ENCODE measurements at regions not wholly inside any gene's neighbourhood (a gene's known extent, or its start where the extent isn't known, plus 50 kb on each side); places are given as distances from the start of the nearest gene placed in this dataset.

DNA sequence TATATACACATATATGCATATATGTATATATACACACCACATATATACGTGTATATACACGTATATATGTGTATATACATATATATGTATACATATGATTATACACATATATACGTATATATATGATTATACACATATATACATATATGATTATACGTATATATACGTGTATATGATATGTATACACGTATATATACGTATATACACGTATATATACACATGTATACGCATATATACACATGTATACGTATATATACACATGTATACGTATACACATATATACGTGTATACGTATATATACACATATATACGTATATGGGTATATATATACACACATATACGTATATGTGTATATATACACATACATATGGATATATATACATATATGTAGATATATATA lies 62.1 kb upstream of the HMGXB4 start (continued):
- TF ChIP-seq, protein P1, sequence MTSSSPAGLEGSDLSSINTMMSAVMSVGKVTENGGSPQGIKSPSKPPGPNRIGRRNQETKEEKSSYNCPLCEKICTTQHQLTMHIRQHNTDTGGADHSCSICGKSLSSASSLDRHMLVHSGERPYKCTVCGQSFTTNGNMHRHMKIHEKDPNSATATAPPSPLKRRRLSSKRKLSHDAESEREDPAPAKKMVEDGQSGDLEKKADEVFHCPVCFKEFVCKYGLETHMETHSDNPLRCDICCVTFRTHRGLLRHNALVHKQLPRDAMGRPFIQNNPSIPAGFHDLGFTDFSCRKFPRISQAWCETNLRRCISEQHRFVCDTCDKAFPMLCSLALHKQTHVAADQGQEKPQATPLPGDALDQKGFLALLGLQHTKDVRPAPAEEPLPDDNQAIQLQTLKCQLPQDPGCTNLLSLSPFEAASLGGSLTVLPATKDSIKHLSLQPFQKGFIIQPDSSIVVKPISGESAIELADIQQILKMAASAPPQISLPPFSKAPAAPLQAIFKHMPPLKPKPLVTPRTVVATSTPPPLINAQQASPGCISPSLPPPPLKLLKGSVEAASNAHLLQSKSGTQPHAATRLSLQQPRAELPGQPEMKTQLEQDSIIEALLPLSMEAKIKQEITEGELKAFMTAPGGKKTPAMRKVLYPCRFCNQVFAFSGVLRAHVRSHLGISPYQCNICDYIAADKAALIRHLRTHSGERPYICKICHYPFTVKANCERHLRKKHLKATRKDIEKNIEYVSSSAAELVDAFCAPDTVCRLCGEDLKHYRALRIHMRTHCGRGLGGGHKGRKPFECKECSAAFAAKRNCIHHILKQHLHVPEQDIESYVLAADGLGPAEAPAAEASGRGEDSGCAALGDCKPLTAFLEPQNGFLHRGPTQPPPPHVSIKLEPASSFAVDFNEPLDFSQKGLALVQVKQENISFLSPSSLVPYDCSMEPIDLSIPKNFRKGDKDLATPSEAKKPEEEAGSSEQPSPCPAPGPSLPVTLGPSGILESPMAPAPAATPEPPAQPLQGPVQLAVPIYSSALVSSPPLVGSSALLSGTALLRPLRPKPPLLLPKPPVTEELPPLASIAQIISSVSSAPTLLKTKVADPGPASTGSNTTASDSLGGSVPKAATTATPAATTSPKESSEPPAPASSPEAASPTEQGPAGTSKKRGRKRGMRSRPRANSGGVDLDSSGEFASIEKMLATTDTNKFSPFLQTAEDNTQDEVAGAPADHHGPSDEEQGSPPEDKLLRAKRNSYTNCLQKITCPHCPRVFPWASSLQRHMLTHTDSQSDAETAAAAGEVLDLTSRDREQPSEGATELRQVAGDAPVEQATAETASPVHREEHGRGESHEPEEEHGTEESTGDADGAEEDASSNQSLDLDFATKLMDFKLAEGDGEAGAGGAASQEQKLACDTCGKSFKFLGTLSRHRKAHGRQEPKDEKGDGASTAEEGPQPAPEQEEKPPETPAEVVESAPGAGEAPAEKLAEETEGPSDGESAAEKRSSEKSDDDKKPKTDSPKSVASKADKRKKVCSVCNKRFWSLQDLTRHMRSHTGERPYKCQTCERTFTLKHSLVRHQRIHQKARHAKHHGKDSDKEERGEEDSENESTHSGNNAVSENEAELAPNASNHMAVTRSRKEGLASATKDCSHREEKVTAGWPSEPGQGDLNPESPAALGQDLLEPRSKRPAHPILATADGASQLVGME (CRISPR knock-in tag; IDR thresholded peaks at IDR 0.05): 0 out of 2 replicates have a peak, but pooled peaks have one; percentile 33
- TF ChIP-seq ZC3H4 (CRISPR knock-in tag; IDR thresholded peaks at IDR 0.05; ENCODE audit: borderline replicate concordance) (no peak), ZNF445 (CRISPR knock-in tag; IDR thresholded peaks at IDR 0.05; ENCODE audit: low read depth) (0 out of 2 replicates have a peak, but pooled peaks have one; percentile 17), PHTF2 (CRISPR knock-in tag; IDR thresholded peaks at IDR 0.05) (peak; percentile 45; the same call in 1 of the 2 replicates), ZNF282 (CRISPR knock-in tag; IDR thresholded peaks at IDR 0.05) (no peak)
- TF ChIP-seq, protein P2, sequence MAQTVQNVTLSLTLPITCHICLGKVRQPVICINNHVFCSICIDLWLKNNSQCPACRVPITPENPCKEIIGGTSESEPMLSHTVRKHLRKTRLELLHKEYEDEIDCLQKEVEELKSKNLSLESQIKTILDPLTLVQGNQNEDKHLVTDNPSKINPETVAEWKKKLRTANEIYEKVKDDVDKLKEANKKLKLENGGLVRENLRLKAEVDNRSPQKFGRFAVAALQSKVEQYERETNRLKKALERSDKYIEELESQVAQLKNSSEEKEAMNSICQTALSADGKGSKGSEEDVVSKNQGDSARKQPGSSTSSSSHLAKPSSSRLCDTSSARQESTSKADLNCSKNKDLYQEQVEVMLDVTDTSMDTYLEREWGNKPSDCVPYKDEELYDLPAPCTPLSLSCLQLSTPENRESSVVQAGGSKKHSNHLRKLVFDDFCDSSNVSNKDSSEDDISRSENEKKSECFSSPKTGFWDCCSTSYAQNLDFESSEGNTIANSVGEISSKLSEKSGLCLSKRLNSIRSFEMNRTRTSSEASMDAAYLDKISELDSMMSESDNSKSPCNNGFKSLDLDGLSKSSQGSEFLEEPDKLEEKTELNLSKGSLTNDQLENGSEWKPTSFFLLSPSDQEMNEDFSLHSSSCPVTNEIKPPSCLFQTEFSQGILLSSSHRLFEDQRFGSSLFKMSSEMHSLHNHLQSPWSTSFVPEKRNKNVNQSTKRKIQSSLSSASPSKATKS (CRISPR knock-in tag; IDR thresholded peaks at IDR 0.05): 0 out of 2 replicates have a peak, but pooled peaks have one; percentile 36
- TF ChIP-seq, protein P3, sequence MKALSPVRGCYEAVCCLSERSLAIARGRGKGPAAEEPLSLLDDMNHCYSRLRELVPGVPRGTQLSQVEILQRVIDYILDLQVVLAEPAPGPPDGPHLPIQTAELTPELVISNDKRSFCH (CRISPR knock-in tag; IDR thresholded peaks at IDR 0.05): peak; percentile 76; the same call in 1 of the 2 replicates
- TF ChIP-seq, protein P3 (tag; IDR thresholded peaks at IDR 0.05): no peak
- TF ChIP-seq, protein P4, sequence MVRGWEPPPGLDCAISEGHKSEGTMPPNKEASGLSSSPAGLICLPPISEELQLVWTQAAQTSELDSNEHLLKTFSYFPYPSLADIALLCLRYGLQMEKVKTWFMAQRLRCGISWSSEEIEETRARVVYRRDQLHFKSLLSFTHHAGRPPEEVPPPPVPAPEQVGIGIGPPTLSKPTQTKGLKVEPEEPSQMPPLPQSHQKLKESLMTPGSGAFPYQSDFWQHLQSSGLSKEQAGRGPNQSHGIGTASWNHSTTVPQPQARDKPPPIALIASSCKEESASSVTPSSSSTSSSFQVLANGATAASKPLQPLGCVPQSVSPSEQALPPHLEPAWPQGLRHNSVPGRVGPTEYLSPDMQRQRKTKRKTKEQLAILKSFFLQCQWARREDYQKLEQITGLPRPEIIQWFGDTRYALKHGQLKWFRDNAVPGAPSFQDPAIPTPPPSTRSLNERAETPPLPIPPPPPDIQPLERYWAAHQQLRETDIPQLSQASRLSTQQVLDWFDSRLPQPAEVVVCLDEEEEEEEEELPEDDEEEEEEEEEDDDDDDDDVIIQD (CRISPR knock-in tag; IDR thresholded peaks at IDR 0.05): peak; percentile 89
- TF ChIP-seq, protein P5, sequence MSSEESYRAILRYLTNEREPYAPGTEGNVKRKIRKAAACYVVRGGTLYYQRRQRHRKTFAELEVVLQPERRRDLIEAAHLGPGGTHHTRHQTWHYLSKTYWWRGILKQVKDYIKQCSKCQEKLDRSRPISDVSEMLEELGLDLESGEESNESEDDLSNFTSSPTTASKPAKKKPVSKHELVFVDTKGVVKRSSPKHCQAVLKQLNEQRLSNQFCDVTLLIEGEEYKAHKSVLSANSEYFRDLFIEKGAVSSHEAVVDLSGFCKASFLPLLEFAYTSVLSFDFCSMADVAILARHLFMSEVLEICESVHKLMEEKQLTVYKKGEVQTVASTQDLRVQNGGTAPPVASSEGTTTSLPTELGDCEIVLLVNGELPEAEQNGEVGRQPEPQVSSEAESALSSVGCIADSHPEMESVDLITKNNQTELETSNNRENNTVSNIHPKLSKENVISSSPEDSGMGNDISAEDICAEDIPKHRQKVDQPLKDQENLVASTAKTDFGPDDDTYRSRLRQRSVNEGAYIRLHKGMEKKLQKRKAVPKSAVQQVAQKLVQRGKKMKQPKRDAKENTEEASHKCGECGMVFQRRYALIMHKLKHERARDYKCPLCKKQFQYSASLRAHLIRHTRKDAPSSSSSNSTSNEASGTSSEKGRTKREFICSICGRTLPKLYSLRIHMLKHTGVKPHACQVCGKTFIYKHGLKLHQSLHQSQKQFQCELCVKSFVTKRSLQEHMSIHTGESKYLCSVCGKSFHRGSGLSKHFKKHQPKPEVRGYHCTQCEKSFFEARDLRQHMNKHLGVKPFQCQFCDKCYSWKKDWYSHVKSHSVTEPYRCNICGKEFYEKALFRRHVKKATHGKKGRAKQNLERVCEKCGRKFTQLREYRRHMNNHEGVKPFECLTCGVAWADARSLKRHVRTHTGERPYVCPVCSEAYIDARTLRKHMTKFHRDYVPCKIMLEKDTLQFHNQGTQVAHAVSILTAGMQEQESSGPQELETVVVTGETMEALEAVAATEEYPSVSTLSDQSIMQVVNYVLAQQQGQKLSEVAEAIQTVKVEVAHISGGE (CRISPR knock-in tag; IDR thresholded peaks at IDR 0.05): peak in 1 of 3 experiments; percentile 82; a peak in 2 of 6 replicates
